ENCODE measurements at regions not wholly inside any gene's neighbourhood (a gene's known extent, or its start where the extent isn't known, plus 50 kb on each side); places are given as distances from the start of the nearest gene placed in this dataset.

DNA sequence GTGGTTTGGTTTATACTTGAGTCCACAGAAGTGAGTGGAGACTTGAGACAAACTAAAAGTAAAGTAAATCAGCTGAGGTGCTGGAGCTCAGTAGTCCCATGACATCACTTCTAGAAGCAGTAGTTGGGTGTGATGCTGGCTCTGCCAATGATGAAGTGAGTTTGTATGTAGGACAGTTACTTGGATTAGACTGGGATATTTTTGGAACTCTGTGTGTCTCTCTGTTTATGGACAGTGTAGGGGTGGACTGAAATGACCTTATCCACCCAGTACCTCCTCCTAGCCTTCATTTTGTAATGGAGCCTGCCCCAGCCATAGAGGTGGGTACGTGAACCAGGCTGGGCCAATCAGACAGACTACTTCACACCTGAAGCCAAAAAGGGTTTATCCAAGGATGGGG, 52.2 kb downstream of the POLR1D start:
- no peak for DNase-seq

DNA sequence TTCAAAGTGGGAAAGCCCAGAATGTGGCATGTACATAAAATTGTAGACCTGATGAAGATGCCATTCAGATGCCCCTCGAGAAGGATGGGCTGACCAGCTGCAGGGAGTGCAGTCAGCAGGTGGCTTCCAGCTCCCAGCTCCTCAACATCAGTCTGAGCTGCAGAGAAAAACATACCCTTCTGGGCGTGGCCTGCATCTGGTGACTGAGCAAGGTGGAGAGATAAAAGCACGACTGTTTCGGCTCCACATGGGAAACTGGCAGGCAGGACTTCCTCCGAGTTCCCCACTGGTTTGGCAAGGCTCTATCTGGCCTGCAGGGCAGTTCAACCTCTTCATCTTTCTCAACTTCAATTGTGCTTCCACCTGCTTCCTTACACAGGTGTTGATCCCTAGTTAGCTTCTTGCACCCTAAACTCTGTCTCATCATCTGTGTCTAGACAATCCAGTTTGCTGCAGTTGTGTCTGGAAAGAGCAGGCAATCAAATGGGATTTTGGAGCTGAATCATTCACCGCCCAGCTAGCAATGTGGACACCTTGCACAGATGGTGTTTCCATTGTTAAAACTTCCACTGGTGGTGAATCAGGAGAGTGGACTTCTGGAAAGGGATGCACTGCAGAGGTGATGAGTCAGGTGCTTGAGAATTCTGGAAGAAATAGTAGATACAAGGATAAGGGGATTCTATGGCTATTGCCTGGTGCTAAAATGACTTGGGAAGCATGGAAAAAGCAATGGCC, 56.8 kb downstream of the POLR1D start:
- DNase-seq, result no peak

DNA sequence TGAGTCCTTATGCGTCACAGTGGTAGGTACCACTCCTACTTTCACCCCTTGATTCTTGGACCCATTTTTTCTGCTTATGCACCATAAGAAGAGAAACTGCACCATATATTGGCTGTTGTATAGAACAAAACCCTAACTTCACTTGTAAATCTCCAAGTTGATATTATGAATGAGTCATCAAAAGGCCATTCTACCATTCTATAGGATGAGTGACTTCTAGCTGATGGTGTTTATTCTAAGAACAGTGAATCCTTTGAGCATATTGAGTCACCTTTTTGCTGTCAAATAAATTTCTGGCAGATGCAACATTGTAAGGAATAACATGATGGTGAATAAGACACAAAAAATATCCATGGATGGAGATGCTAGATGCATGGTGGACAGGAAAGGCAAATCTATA, 57.7 kb downstream of the POLR1D start:
- DNase-seq, result no peak

GRCh38 chr13:27679896-27680295, 58.2 kb downstream of the POLR1D start:
- no peak for DNase-seq

DNA sequence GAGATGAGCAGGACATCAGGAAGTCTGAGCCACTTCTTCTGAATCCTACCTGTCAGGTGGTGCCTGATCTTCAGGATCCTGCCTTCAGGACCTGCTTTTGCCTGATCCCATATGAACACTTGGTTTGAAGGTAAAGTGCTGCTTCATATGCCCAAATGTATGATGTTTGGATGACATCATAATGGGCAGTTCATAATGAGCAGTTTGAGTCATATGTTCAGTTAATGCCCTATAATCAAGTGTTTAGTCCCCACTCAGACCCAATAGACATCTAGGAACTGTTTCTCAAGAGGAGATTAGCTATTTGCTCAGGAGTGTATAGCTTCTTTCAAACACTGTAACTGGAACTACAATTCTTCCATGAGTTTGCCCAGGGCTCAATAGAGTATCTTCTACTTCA, 58.8 kb downstream of the POLR1D start:
- DNase-seq, result no peak

DNA sequence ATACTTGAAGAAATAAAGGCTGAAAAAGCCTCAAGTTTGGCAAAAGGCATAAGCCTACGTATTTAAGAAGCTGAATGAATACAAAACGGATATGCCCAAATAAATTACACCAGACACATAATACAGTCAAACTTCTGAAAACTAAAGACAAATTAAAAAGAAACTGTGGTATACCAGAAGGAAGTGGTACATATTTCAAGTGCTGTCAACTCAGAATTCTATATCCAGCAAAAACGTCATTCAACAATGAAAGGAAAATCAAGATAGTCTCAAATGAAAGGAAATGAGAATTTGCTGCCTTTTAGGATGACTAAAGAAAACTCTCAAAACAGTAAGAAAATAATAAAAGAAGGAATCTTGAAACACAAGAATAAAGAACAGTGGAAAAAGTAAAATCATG, 69.5 kb downstream of the POLR1D start:
- DNase-seq, result no peak

GRCh38 chr13:27696731-27697130, 75.0 kb downstream of the POLR1D start:
- DNase-seq, result no peak

GRCh38 chr13:27699952-27700351, 78.3 kb downstream of the POLR1D start:
- DNase-seq, result no peak

DNA sequence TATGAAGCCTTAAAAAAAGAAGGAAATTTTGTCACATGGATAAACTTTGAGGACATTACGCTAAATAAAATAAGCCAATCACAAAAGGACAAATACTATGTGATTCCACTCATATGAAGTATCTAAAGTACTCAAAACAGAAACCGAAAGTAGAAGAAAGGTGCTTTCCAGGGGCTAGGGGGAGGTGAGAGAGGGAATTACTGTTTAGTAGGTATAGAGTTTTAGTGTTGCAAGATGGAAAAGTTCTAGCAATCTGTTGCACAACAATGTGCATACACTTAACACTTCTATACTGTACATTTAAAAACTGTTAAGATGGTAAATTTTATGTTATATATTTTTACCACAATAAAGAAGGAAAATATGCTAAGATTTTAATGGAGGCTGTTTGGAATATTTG, 83.0 kb downstream of the POLR1D start:
- DNase-seq, result no peak

DNA sequence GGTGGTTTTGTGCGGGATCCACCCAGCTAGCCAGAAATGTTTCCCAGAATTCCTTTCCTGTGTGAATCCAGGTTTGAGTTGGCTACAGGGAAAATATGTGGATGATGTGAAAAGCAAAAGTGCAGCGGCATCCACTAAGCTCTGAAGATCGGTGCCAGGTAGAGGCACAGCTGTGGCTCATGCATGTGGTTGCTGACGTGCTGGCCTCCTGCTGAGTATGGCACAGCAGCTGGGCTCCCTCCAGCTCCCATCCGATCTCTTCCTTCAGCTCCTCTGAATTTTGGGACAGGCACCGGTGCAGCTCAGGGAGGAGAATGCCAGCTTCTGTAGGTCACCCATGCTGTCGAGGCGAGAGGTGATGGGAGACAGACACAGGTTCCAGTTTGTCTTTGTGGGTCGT, 84.0 kb upstream of the GSX1 start:
- DNase-seq, result no peak

GRCh38 chr13:27709779-27710178, 82.5 kb upstream of the GSX1 start:
- no peak for DNase-seq

DNA sequence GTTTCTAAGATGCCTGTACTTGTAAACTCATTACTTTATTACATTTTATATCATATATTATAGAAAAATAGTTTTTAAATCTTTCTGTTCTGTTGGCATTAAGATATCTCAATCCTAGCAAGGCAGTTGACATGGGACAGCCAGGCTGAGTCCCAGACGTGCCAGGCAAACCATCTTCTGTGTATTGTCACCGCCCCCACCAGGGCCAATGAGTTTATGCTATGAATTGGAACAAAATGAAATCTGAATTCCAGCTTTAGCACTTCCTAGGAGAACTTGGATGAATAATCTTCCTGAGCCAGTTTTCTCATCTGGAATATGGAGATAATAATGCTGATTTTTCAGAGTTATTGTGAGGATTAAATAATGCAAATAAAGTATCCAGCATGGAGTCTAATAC, 79.9 kb upstream of the GSX1 start:
- no peak for DNase-seq

DNA sequence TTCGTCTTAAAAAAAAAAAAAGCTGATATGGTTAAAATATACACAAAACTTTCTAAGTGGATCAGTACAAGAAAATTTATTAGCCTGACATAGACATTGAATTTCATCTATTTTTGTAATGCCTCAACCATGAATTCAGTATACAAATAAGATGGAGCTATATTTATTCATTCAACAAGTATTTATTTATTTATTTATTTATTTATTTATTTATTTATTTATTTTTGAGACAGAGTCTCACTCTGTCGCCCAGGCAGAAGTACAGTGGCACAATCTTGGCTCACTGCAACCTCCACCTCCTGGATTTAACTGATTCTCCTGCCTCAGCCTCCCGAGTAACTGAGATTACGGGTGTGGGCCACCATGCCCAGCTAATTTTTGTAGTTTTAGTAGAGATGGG, 78.5 kb upstream of the GSX1 start:
- DNase-seq, result no peak

- DNase-seq, result no peak
Measured at GRCh38 chr13:27721681-27722080, 70.6 kb upstream of the GSX1 start.

DNA sequence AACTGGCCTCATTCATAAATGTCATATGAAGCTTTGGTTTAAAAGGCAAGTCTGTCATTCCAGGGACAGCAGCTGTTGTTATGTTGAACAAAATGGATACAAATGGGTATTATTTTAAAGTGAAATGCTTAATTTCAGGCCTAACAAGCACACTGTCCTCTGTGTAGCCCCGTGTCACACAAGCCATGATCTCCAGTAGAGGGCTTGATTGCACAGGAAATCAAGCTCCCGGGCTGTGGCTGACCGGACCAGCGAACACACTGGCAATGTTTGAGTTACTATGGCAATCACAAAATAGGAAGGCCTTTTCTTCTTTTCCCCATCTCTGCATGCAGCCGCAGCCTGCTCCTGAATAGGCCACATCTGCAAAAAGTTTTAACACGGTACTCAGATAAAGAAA, 64.0 kb upstream of the GSX1 start:
- DNase-seq, result peak in 29 of 58 donors; percentile 1 to 50 (median 10)

- no peak for DNase-seq
Measured at GRCh38 chr13:27730191-27730590, 62.1 kb upstream of the GSX1 start.

Data from anterior cingulate cortex (tissue), 58 donors.